Tibial artery (tissue), 4 donors: ENCODE measurements at regions not wholly inside any gene's neighbourhood (a gene's known extent, or its start where the extent isn't known, plus 50 kb on each side); places are given as distances from the start of the nearest gene placed in this dataset.

Experiments used
- DNase-seq, 2 donors: peaks; one replicate each; pipeline ENCODE4 v3.0.0-alpha.2; 2019
- H3K27ac ChIP-seq, 2 donors: fragments of 200-600 bp; sonication (generic) in 1 of 2; 1 replicate in 1 of 2; 2 replicates in 1 of 2; pipeline ENCODE4 v1.5.1; 2018 to 2019; ENCODE audit warnings: mild to moderate bottlenecking in 1 of 2
- H3K27me3 ChIP-seq, 2 donors: fragments of 200-600 bp; sonication (generic) in 1 of 2; one replicate each; pipeline versions ENCODE4 v1.5.1 to v1.6.0; 2016 to 2019
- H3K36me3 ChIP-seq, 3 donors: fragments of 200-600 bp; sonication (generic) in 2 of 3; one replicate each; pipeline ENCODE4 v1.5.1; 2016 to 2019; ENCODE audit warnings: mild to moderate bottlenecking in 2 of 3
- H3K4me1 ChIP-seq, 4 donors: fragments of 200-600 bp; sonication (generic) in 2 of 4; 1 replicate in 3 of 4; 2 replicates in 1 of 4; pipeline ENCODE4 v1.5.1; 2016 to 2019
- H3K4me3 ChIP-seq, 2 donors: fragments of 200-600 bp; sonication (generic) in 1 of 2; 1 replicate in 1 of 2; 2 replicates in 1 of 2; pipeline ENCODE4 v1.5.1; 2018 to 2019; ENCODE audit warnings: mild to moderate bottlenecking in 2 of 2
- H3K9me3 ChIP-seq, 3 donors: fragments of 200-600 bp; sonication (generic) in 1 of 3; one replicate each; pipeline ENCODE4 v1.5.1; 2016 to 2019
- CTCF ChIP-seq, 2 experiments: fragments of 200-600 bp in 1 of 2; fragments of 450-650 bp in 1 of 2; IDR thresholded peaks; one replicate each; pipeline ENCODE4 v1.5.1; 2017 to 2019; ENCODE audit warnings: antibody characterized with exemption in 2 of 2, mild to moderate bottlenecking in 1 of 2, moderate library complexity in 1 of 2
- intact Hi-C: fragments of 100-400 bp; cut with DNase I; formaldehyde crosslinking; loops from one replicate; pipeline ENCODE4 v1.15.0; 2023; ENCODE audit warnings: low total_unique reads

GRCh38 chr14:85310491-85311272 lies 219.3 kb upstream of the FLRT2 start:
- Histone ChIP-seq H3K27me3 (no peaks in the 10 kb centered on the region), H3K4me3 (no peak overlapping the region)
- no peak for TF ChIP-seq CTCF (IDR thresholded peaks at IDR 0.05)

GRCh38 chr14:85313560-85314207 lies 216.3 kb upstream of the FLRT2 start:
- H3K36me3 ChIP-seq: no peaks in the 10 kb centered on the region
- no peak for DNase-seq
- H3K27ac ChIP-seq: no peak overlapping the region
- no peaks in the 10 kb centered on the region for H3K27me3 ChIP-seq
- no peak for TF ChIP-seq CTCF (IDR thresholded peaks at IDR 0.05)
- no peak overlapping the region for H3K4me3 ChIP-seq
- intact Hi-C loops: no loop called here
- H3K4me1 ChIP-seq: no peaks in the 10 kb centered on the region
- no peaks in the 10 kb centered on the region for H3K9me3 ChIP-seq

More at GRCh38 chr14:85310491-85311272, 219.3 kb upstream of the FLRT2 start:
- no peaks in the 10 kb centered on the region for H3K9me3 ChIP-seq
- H3K4me1 ChIP-seq: no peaks in the 10 kb centered on the region
- DNase-seq: no peak
- intact Hi-C loops: no loop called here
- H3K27ac ChIP-seq: no peak overlapping the region
- H3K36me3 ChIP-seq: no peaks in the 10 kb centered on the region

GRCh38 chr14:85315290-85315689 lies 214.7 kb upstream of the FLRT2 start:
- TF ChIP-seq CTCF (IDR thresholded peaks at IDR 0.05): no peak
- Histone ChIP-seq H3K36me3 (no peaks in the 10 kb centered on the region), H3K9me3 (no peaks in the 10 kb centered on the region), H3K4me3 (no peak overlapping the region), H3K27me3 (no peaks in the 10 kb centered on the region), H3K27ac (no peak overlapping the region), H3K4me1 (no peaks in the 10 kb centered on the region)
- no peak for DNase-seq
- intact Hi-C loops: no loop called here

- no peak for TF ChIP-seq CTCF (IDR thresholded peaks at IDR 0.05)
- DNase-seq: no peak
- Histone ChIP-seq H3K27ac (no peak overlapping the region), H3K4me1 (no peaks in the 10 kb centered on the region), H3K9me3 (no peaks in the 10 kb centered on the region), H3K27me3 (no peaks in the 10 kb centered on the region), H3K4me3 (no peak overlapping the region), H3K36me3 (no peaks in the 10 kb centered on the region)
- intact Hi-C loops: no loop called here
Measured at GRCh38 chr14:85315733-85316290, 214.1 kb upstream of the FLRT2 start.

- Histone ChIP-seq H3K4me1 (no peaks in the 10 kb centered on the region), H3K27ac (no peak overlapping the region), H3K36me3 (no peaks in the 10 kb centered on the region), H3K9me3 (no peaks in the 10 kb centered on the region), H3K4me3 (no peak overlapping the region), H3K27me3 (no peaks in the 10 kb centered on the region)
- intact Hi-C loops: no loop called here
- DNase-seq: no peak
- TF ChIP-seq CTCF (IDR thresholded peaks at IDR 0.05): no peak
Measured at GRCh38 chr14:85316701-85317410, 213.1 kb upstream of the FLRT2 start.
